Naive thymus-derived CD4-positive, alpha-beta T cell (primary cell): ENCODE measurements at regions not wholly inside any gene's neighbourhood (a gene's known extent, or its start where the extent isn't known, plus 50 kb on each side); places are given as distances from the start of the nearest gene placed in this dataset.

Experiments
- ATAC-seq: fragments of 150-1000 bp; cut with Tn5 transposase; 2 replicates; pipeline ENCODE4 v1.10.0; 2021; ENCODE audit warnings: mild to moderate bottlenecking, moderate library complexity
- CTCF ChIA-PET: fragments of 350-600 bp; sonication (Branson Sonifier 250); formaldehyde crosslinking; loops from one replicate; lab custom pipeline; 2021; ENCODE audit warnings: antibody characterized with exemption; lab: Charles Lee
- POLR2A ChIA-PET: fragments of 350-600 bp; sonication (Branson Sonifier 250); formaldehyde crosslinking; loops from one replicate; lab custom pipeline; 2021; ENCODE audit warnings: antibody characterized with exemption, inconsistent platforms; lab: Charles Lee
- DNase-seq, 9 donors: peaks; one replicate each; pipeline versions ENCODE4 v3.0.0 to v3.0.0-alpha.2; 2020 to 2022; ENCODE audit warnings: mixed read lengths in 1 of 9
- H3K27ac ChIP-seq: one replicate; pipeline ENCODE4 v1.7.0; 2013; ENCODE audit warnings: mild to moderate bottlenecking, low read depth, low read length, moderate library complexity
- H3K27me3 ChIP-seq, 2 donors: one replicate each; pipeline ENCODE4 v1.7.0; 2013; ENCODE audit warnings: low read length in 2 of 2, mild to moderate bottlenecking in 2 of 2, moderate library complexity in 2 of 2; ENCODE audit not compliant: control insufficient read depth in 2 of 2, insufficient read depth in 2 of 2
- H3K36me3 ChIP-seq, 3 experiments: 1 replicate in 2 of 3; 2 replicates in 1 of 3; pipeline ENCODE4 v1.7.0; 2013; ENCODE audit warnings: low read length in 3 of 3, mild to moderate bottlenecking in 3 of 3, moderate library complexity in 1 of 3; ENCODE audit not compliant: insufficient read depth in 3 of 3, control insufficient read depth in 2 of 3
- H3K4me1 ChIP-seq, 2 donors: one replicate each; pipeline ENCODE4 v1.7.0; 2013; ENCODE audit warnings: low read length in 2 of 2, mild to moderate bottlenecking in 2 of 2, moderate library complexity in 1 of 2; ENCODE audit not compliant: control insufficient read depth in 2 of 2, insufficient read depth in 2 of 2
- H3K4me3 ChIP-seq: 2 replicates; pipeline ENCODE4 v1.7.0; 2013; ENCODE audit warnings: mild to moderate bottlenecking, low read length
- H3K9me3 ChIP-seq, 3 experiments: 1 replicate in 2 of 3; 2 replicates in 1 of 3; pipeline ENCODE4 v1.7.0; 2013; ENCODE audit warnings: low read length in 3 of 3; ENCODE audit not compliant: control insufficient read depth in 2 of 3
- H3K27ac Mint-ChIP-seq, 9 donors: one replicate each; pipeline ENCODE4 v1.8.0; 2020 to 2022; ENCODE audit warnings: mixed read lengths in 9 of 9, mild to moderate bottlenecking in 8 of 9, moderate library complexity in 5 of 9, inconsistent platforms in 2 of 9
- H3K27me3 Mint-ChIP-seq, 5 donors: one replicate each; pipeline ENCODE4 v1.8.0; 2021 to 2022; ENCODE audit warnings: mixed read lengths in 5 of 5, mild to moderate bottlenecking in 1 of 5
- H3K36me3 Mint-ChIP-seq, 5 donors: one replicate each; pipeline ENCODE4 v1.8.0; 2020 to 2022; ENCODE audit warnings: mixed read lengths in 5 of 5, mild to moderate bottlenecking in 3 of 5, inconsistent platforms in 1 of 5
- H3K4me1 Mint-ChIP-seq, 7 donors: one replicate each; pipeline ENCODE4 v1.8.0; 2020 to 2022; ENCODE audit warnings: mixed read lengths in 7 of 7, mild to moderate bottlenecking in 3 of 7, inconsistent platforms in 1 of 7
- H3K4me3 Mint-ChIP-seq, 10 donors: one replicate each; pipeline ENCODE4 v1.8.0; 2020 to 2022; ENCODE audit warnings: mild to moderate bottlenecking in 10 of 10, mixed read lengths in 10 of 10, moderate library complexity in 6 of 10, inconsistent platforms in 2 of 10
- H3K9me3 Mint-ChIP-seq, 11 donors: one replicate each; pipeline ENCODE4 v1.8.0; 2020 to 2022; ENCODE audit warnings: mixed read lengths in 11 of 11, mild to moderate bottlenecking in 4 of 11, inconsistent platforms in 1 of 11, moderate library complexity in 1 of 11
- intact Hi-C, 2 donors: fragments of 100-400 bp; cut with micrococcal nuclease; formaldehyde crosslinking; loops; one replicate each; pipeline ENCODE4 v1.15.1; 2023

- Histone ChIP-seq H3K4me3 (no peak overlapping the region), H3K27me3 (peaks cover 0 to 3% of the 10 kb centered on the region in 2 donors), H3K27ac (no peak overlapping the region), H3K36me3 (no peaks in the 10 kb centered on the region), H3K9me3 (no peaks in the 10 kb centered on the region), H3K4me1 (no peaks in the 10 kb centered on the region)
- intact Hi-C loops: no loop called here
- ChIA-PET CTCF (no interaction called here), POLR2A (no interaction called here)
- H3K36me3 Mint-ChIP-seq: no peaks in the 10 kb centered on the region
- DNase-seq (no peak), ATAC-seq (no peak)
- H3K27me3 Mint-ChIP-seq: peaks cover 0 to 37% (median 17%) of the 10 kb centered on the region in 5 donors
- no peaks in the 10 kb centered on the region for H3K4me1 Mint-ChIP-seq
- no peak overlapping the region for H3K27ac Mint-ChIP-seq
- H3K9me3 Mint-ChIP-seq: no peaks in the 10 kb centered on the region
- no peak overlapping the region for H3K4me3 Mint-ChIP-seq
Measured at GRCh38 chr14:94701861-94702370, 68.0 kb downstream of the GSC start.

- DNase-seq (no peak), ATAC-seq (no peak)
- peaks cover 0 to 31% (median 9%) of the 10 kb centered on the region in 5 donors for H3K27me3 Mint-ChIP-seq
- Histone ChIP-seq H3K4me3 (no peak overlapping the region), H3K27me3 (peaks cover 0 to 3% of the 10 kb centered on the region in 2 donors), H3K9me3 (no peaks in the 10 kb centered on the region), H3K27ac (no peak overlapping the region), H3K36me3 (no peaks in the 10 kb centered on the region), H3K4me1 (no peaks in the 10 kb centered on the region)
- H3K4me3 Mint-ChIP-seq: no peak overlapping the region
- no peak overlapping the region for H3K27ac Mint-ChIP-seq
- ChIA-PET POLR2A (no interaction called here), CTCF (no interaction called here)
- intact Hi-C loops: no loop called here
- H3K9me3 Mint-ChIP-seq: peaks cover 0 to 2% (median 0%) of the 10 kb centered on the region in 11 donors
- H3K36me3 Mint-ChIP-seq: no peaks in the 10 kb centered on the region
- H3K4me1 Mint-ChIP-seq: no peaks in the 10 kb centered on the region
Measured at GRCh38 chr14:94700336-94700735, 69.6 kb downstream of the GSC start.

- Mint-ChIP-seq H3K4me1 (no peaks in the 10 kb centered on the region), H3K36me3 (no peaks in the 10 kb centered on the region), H3K27me3 (peaks cover 0 to 31% (median 9%) of the 10 kb centered on the region in 5 donors), H3K9me3 (peaks cover 0 to 2% (median 0%) of the 10 kb centered on the region in 11 donors), H3K4me3 (no peak overlapping the region), H3K27ac (no peak overlapping the region)
- Histone ChIP-seq H3K27me3 (peaks cover 0 to 3% of the 10 kb centered on the region in 2 donors), H3K4me1 (no peaks in the 10 kb centered on the region), H3K27ac (no peak overlapping the region), H3K36me3 (no peaks in the 10 kb centered on the region), H3K4me3 (no peak overlapping the region), H3K9me3 (no peaks in the 10 kb centered on the region)
- no peak for DNase-seq
- ChIA-PET POLR2A (no interaction called here), CTCF (no interaction called here)
- no peak for ATAC-seq
- intact Hi-C loops: no loop called here
Measured at GRCh38 chr14:94699831-94700230, 70.1 kb downstream of the GSC start.

GRCh38 chr14:94697773-94698556 is 71.9 kb downstream of the GSC start:
- Mint-ChIP-seq H3K4me3 (no peak overlapping the region), H3K27ac (no peak overlapping the region), H3K4me1 (no peaks in the 10 kb centered on the region), H3K36me3 (no peaks in the 10 kb centered on the region), H3K9me3 (peaks cover 0 to 2% (median 0%) of the 10 kb centered on the region in 11 donors), H3K27me3 (peaks cover 0 to 31% (median 9%) of the 10 kb centered on the region in 5 donors)
- no peak for DNase-seq
- H3K9me3 ChIP-seq: no peaks in the 10 kb centered on the region
- intact Hi-C loops: no loop called here
- H3K27me3 ChIP-seq: peaks cover 0 to 3% of the 10 kb centered on the region in 2 donors
- H3K4me1 ChIP-seq: no peaks in the 10 kb centered on the region
- ChIA-PET CTCF (no interaction called here), POLR2A (no interaction called here)
- no peaks in the 10 kb centered on the region for H3K36me3 ChIP-seq
- no peak overlapping the region for H3K27ac ChIP-seq
- H3K4me3 ChIP-seq: no peak overlapping the region
- no peak for ATAC-seq

- no peaks in the 10 kb centered on the region for H3K36me3 ChIP-seq
- H3K27me3 Mint-ChIP-seq: peaks cover 0 to 31% (median 9%) of the 10 kb centered on the region in 5 donors
- H3K27ac Mint-ChIP-seq: no peak overlapping the region
- no peaks in the 10 kb centered on the region for H3K4me1 ChIP-seq
- ChIA-PET POLR2A (no interaction called here), CTCF (no interaction called here)
- no peaks in the 10 kb centered on the region for H3K4me1 Mint-ChIP-seq
- no peak overlapping the region for H3K4me3 Mint-ChIP-seq
- intact Hi-C loops: no loop called here
- no peaks in the 10 kb centered on the region for H3K9me3 ChIP-seq
- H3K27me3 ChIP-seq: peaks cover 0 to 3% of the 10 kb centered on the region in 2 donors
- no peaks in the 10 kb centered on the region for H3K36me3 Mint-ChIP-seq
- no peak for ATAC-seq
- no peak overlapping the region for H3K4me3 ChIP-seq
- no peak overlapping the region for H3K27ac ChIP-seq
- peaks cover 0 to 2% (median 0%) of the 10 kb centered on the region in 11 donors for H3K9me3 Mint-ChIP-seq
- DNase-seq: no peak
Measured at GRCh38 chr14:94696518-94696917, 73.4 kb downstream of the GSC start.

- ChIA-PET CTCF (no interaction called here), POLR2A (no interaction called here)
- Mint-ChIP-seq H3K27ac (no peak overlapping the region), H3K4me3 (no peak overlapping the region), H3K36me3 (no peaks in the 10 kb centered on the region), H3K27me3 (peaks cover under 1 to 38% (median 10%) of the 10 kb centered on the region in 5 donors), H3K4me1 (no peaks in the 10 kb centered on the region), H3K9me3 (peaks cover 0 to 4% (median 0%) of the 10 kb centered on the region in 11 donors)
- no peak for DNase-seq
- H3K9me3 ChIP-seq: no peaks in the 10 kb centered on the region
- no peak overlapping the region for H3K4me3 ChIP-seq
- no peak overlapping the region for H3K27ac ChIP-seq
- no peaks in the 10 kb centered on the region for H3K36me3 ChIP-seq
- H3K4me1 ChIP-seq: no peaks in the 10 kb centered on the region
- peaks cover 0 to 3% of the 10 kb centered on the region in 2 donors for H3K27me3 ChIP-seq
- intact Hi-C loops: no loop called here
- ATAC-seq: no peak
Measured at GRCh38 chr14:94695231-94695630, 74.7 kb downstream of the GSC start.

GRCh38 chr14:94691660-94692034 is 78.3 kb downstream of the GSC start:
- H3K9me3 Mint-ChIP-seq: peaks cover 0 to 4% (median 0%) of the 10 kb centered on the region in 11 donors
- no peak for DNase-seq
- Histone ChIP-seq H3K4me3 (no peak overlapping the region), H3K27ac (no peak overlapping the region), H3K4me1 (no peaks in the 10 kb centered on the region), H3K9me3 (no peaks in the 10 kb centered on the region), H3K36me3 (no peaks in the 10 kb centered on the region), H3K27me3 (no peaks in the 10 kb centered on the region)
- intact Hi-C loops: no loop called here
- ChIA-PET CTCF (no interaction called here), POLR2A (no interaction called here)
- H3K4me1 Mint-ChIP-seq: peaks cover 0 to 4% (median 0%) of the 10 kb centered on the region in 7 donors
- H3K36me3 Mint-ChIP-seq: no peaks in the 10 kb centered on the region
- no peak overlapping the region for H3K27ac Mint-ChIP-seq
- H3K4me3 Mint-ChIP-seq: no peak overlapping the region
- peaks cover 8 to 27% (median 18%) of the 10 kb centered on the region in 5 donors for H3K27me3 Mint-ChIP-seq
- no peak for ATAC-seq
